ENCODE measurements at regions not wholly inside any gene's neighbourhood (a gene's known extent, or its start where the extent isn't known, plus 50 kb on each side); places are given as distances from the start of the nearest gene placed in this dataset.

DNA sequence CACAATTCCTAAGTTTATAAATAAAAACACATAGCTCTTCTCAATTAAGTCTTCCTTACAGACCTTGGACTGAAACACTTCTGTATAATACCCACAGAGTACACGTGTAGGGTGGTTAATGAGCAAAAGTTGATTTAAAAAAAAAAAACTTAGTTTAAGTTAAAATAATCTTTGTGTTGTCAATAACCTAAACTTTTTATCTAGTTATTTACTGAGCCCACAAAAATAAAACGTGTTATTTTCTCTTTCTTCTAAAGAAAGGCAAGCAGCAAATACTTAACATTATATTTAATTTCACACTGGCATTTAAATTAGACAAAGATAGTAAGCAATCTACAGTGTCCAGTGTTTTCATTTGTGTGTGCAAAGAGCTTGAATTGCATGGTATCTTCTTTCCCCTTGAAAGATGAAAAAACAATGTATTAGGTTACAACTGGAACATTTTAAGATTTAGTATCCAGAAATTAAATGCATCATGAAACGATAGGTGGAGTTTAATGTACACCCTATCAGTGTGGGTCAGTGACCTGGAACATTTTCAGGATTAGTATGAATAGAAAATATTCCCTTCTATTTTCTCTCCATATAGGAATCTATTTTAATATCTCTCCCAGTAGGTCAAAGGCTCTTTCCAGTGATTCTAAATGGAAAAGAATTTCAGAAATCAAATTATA, 1014.8 kb downstream of the NR2F1-AS1 start:
- DNase-seq (ENCODE audit: low read depth): no peak
- TF ChIP-seq, protein P1, sequence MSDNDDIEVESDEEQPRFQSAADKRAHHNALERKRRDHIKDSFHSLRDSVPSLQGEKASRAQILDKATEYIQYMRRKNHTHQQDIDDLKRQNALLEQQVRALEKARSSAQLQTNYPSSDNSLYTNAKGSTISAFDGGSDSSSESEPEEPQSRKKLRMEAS (IDR thresholded peaks at IDR 0.05; ENCODE audit: low read depth, low read length): no peak
- TF ChIP-seq, protein P2, sequence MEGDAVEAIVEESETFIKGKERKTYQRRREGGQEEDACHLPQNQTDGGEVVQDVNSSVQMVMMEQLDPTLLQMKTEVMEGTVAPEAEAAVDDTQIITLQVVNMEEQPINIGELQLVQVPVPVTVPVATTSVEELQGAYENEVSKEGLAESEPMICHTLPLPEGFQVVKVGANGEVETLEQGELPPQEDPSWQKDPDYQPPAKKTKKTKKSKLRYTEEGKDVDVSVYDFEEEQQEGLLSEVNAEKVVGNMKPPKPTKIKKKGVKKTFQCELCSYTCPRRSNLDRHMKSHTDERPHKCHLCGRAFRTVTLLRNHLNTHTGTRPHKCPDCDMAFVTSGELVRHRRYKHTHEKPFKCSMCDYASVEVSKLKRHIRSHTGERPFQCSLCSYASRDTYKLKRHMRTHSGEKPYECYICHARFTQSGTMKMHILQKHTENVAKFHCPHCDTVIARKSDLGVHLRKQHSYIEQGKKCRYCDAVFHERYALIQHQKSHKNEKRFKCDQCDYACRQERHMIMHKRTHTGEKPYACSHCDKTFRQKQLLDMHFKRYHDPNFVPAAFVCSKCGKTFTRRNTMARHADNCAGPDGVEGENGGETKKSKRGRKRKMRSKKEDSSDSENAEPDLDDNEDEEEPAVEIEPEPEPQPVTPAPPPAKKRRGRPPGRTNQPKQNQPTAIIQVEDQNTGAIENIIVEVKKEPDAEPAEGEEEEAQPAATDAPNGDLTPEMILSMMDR (IDR thresholded peaks at IDR 0.05; ENCODE audit: low read depth, low read length): no peak
- no peak for TF ChIP-seq MYC (IDR thresholded peaks at IDR 0.05; ENCODE audit: low read depth, low read length)
- no peak for TF ChIP-seq POLR2A (IDR thresholded peaks at IDR 0.05; ENCODE audit: extremely low read depth, insufficient read length)

DNA sequence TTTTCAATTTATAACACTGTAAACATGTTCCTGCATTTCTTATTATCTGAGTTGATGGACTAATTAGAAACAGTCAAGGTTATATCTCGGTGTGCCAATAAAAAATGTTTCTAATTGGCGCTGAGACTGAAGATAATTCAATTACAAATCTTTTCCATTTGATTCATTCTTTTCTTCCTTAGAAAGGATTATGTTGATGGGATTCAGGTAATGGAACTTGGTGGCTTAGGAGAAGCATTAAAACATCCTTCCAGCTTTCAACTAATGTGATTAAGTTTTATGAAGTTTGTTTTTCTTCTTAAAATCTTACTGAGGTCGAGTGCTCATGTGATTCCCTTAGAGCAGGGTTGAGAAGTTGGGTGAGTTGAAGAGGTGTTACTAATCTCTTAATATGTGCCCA, 1015.3 kb downstream of the NR2F1-AS1 start:
- TF ChIP-seq POLR2A (IDR thresholded peaks at IDR 0.05; ENCODE audit: extremely low read depth, insufficient read length) (no peak), MYC (IDR thresholded peaks at IDR 0.05; ENCODE audit: low read depth, low read length) (no peak)
- TF ChIP-seq, protein P2 (IDR thresholded peaks at IDR 0.05; ENCODE audit: low read depth, low read length): no peak
- TF ChIP-seq, protein P1 (IDR thresholded peaks at IDR 0.05; ENCODE audit: low read depth, low read length): no peak
- no peak overlapping the region for H3K4me3 ChIP-seq (ENCODE audit: low read depth, low read length)
- no peak for DNase-seq (ENCODE audit: low read depth)

More for the DNA sequence above, 1014.8 kb downstream of the NR2F1-AS1 start:
- no peak overlapping the region for H3K4me3 ChIP-seq (ENCODE audit: low read depth, low read length)

DNA sequence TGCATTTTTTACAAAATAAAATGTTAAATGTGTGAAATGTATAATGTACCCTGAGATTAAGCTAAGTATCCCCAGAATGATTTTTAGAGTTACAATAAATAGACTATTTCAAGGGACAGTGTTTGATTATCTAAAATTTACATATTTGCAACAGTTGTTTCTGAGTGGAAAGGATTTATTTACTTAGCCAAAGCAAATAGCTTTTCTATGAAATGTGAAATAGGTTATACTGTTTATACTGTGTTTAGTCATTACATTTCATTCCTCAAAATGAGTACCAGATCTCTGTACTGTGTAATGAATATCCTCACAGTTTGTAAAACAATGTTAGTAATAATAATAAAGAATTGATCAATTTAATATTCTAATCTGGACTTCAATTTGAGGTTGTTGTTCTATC, 1019.0 kb downstream of the NR2F1-AS1 start:
- TF ChIP-seq POLR2A (IDR thresholded peaks at IDR 0.05; ENCODE audit: extremely low read depth, insufficient read length) (no peak), MYC (IDR thresholded peaks at IDR 0.05; ENCODE audit: low read depth, low read length) (no peak)
- TF ChIP-seq, protein P1 (IDR thresholded peaks at IDR 0.05; ENCODE audit: low read depth, low read length): no peak
- TF ChIP-seq, protein P2 (IDR thresholded peaks at IDR 0.05; ENCODE audit: low read depth, low read length): no peak
- DNase-seq (ENCODE audit: low read depth): no peak
- no peak overlapping the region for H3K4me3 ChIP-seq (ENCODE audit: low read depth, low read length)

DNA sequence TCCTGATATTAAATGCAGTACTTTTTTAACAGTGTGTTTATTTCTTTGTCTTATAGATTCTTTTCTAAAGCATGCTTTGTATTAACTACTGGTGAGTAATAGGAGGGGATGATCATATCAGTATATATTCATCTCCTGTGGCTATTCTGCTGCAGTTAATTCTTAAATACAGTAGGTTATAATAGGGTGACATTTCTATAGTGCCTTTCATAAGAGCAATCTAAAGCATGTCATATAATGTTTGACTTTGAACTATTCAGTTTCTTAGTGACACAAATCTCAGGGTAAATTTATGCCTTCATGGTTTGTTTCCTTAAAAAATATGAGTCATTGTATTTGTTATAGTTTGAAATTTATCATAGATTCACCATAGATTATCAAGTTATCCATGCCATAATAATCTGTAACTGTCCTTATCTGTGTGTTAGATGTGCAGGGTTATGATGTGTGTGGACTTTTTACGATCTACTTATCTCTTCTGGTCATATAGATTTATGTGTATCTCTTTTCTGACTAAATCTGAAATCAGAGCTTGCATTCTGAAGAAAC, 1019.5 kb downstream of the NR2F1-AS1 start:
- no peak overlapping the region for H3K4me3 ChIP-seq (ENCODE audit: low read depth, low read length)
- no peak for DNase-seq (ENCODE audit: low read depth)
- TF ChIP-seq POLR2A (IDR thresholded peaks at IDR 0.05; ENCODE audit: extremely low read depth, insufficient read length) (no peak), MYC (IDR thresholded peaks at IDR 0.05; ENCODE audit: low read depth, low read length) (no peak)
- TF ChIP-seq, protein P2 (IDR thresholded peaks at IDR 0.05; ENCODE audit: low read depth, low read length): no peak

DNA sequence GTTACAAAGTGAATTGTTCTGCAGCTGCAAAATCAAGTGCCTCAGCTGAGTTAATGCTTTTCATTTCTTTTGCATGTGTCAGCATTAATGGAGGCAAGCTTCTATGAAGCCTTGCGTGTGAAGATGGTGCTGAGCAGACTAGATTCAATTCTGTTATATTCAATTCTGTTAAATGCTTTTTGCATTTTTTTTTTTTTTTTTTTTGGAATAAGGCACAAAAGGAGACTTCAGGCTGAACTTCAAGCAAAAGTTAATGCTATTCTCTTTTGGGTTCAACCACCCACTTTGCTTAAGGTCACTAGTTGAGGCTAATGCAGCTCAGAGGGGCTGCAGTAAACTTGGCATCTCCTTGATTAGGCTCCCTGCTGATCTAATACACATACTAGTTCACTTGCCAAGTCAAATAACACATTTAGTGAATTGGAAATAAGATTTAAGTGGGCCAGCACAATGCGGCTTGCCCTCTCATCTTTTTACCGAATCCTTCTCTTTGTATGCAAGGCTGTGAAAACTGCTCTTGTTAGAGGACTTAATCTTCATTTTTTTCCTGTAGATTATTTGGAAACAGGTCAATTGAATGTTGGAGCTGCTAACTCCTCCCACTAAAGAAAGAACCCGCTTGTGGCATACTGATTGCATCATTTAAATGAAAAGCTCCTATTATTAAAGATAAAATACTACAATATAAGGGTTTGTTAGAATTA, 1020.2 kb downstream of the NR2F1-AS1 start:
- H3K4me3 ChIP-seq (ENCODE audit: low read depth, low read length): no peak overlapping the region
- no peak for DNase-seq (ENCODE audit: low read depth)
- TF ChIP-seq, protein P2 (IDR thresholded peaks at IDR 0.05; ENCODE audit: low read depth, low read length): no peak
- TF ChIP-seq, protein P1 (IDR thresholded peaks at IDR 0.05; ENCODE audit: low read depth, low read length): no peak
- TF ChIP-seq POLR2A (IDR thresholded peaks at IDR 0.05; ENCODE audit: extremely low read depth, insufficient read length) (no peak), MYC (IDR thresholded peaks at IDR 0.05; ENCODE audit: low read depth, low read length) (no peak)

Data from NB4 (cell line).